ENCODE measurements at regions not wholly inside any gene's neighbourhood (a gene's known extent, or its start where the extent isn't known, plus 50 kb on each side); places are given as distances from the start of the nearest gene placed in this dataset.
A peak's percentile ranks its signal among the peaks of the same experiment; 100 is the strongest.

- Histone ChIP-seq H3K9me2 (replicated peaks; ENCODE audit: low read depth, low read length) (no peaks in the 10 kb centered on the region), H3K79me2 (ENCODE audit: insufficient read depth, low read length) (no peaks in the 10 kb centered on the region), H3K9ac (ENCODE audit: low read depth, low read length, poor library complexity, severe bottlenecking) (no peak overlapping the region), H3K9me3 (ENCODE audit: insufficient read depth, low read depth, low read length) (no peaks in the 10 kb centered on the region), H3K36me3 (ENCODE audit: insufficient read depth, low read length) (no peaks in the 10 kb centered on the region), H3K27me3 (ENCODE audit: insufficient read depth, low read length, poor library complexity, severe bottlenecking) (no peaks in the 10 kb centered on the region), H4K20me1 (ENCODE audit: insufficient read depth, low read length, poor library complexity, severe bottlenecking) (no peaks in the 10 kb centered on the region), H3K4me2 (ENCODE audit: low read depth, low read length, poor library complexity, severe bottlenecking) (no peak overlapping the region), H2AFZ (ENCODE audit: low read length) (no peak overlapping the region), H3K4me1 (ENCODE audit: insufficient read depth, low read length, poor library complexity, severe bottlenecking) (peaks cover 17% of the 10 kb centered on the region), H3K4me3 (ENCODE audit: low read length, poor library complexity, severe bottlenecking) (no peak overlapping the region), H3F3A (ENCODE audit: low read depth) (peaks cover 6% of the 10 kb centered on the region; the same call in 1 of the 2 replicates)
- TF ChIP-seq EZH2phosphoT487 (IDR thresholded peaks at IDR 0.05; ENCODE audit: borderline replicate concordance) (no peak), CTCF (conservative IDR thresholded peaks at IDR 0.05; ENCODE audit: low read length) (no peak)
Observed at GRCh38 chr10:30535677-30536076, 93.9 kb downstream of the LYZL2 start.

- H4K20me1 ChIP-seq (ENCODE audit: insufficient read depth, low read length, poor library complexity, severe bottlenecking), result no peaks in the 10 kb centered on the region
- H3K9ac ChIP-seq (ENCODE audit: low read depth, low read length, poor library complexity, severe bottlenecking), result no peak overlapping the region
- TF ChIP-seq CTCF (conservative IDR thresholded peaks at IDR 0.05; ENCODE audit: low read length), result peak; percentile 93
- no peak for TF ChIP-seq EZH2phosphoT487 (IDR thresholded peaks at IDR 0.05; ENCODE audit: borderline replicate concordance)
- H3K27me3 ChIP-seq (ENCODE audit: insufficient read depth, low read length, poor library complexity, severe bottlenecking), result no peaks in the 10 kb centered on the region
- no peak overlapping the region for H3K4me3 ChIP-seq (ENCODE audit: low read length, poor library complexity, severe bottlenecking)
- H3F3A ChIP-seq (ENCODE audit: low read depth), result peaks cover 6% of the 10 kb centered on the region; the same call in 1 of the 2 replicates
- peaks cover 25% of the 10 kb centered on the region for H3K4me1 ChIP-seq (ENCODE audit: insufficient read depth, low read length, poor library complexity, severe bottlenecking)
- H3K9me3 ChIP-seq (ENCODE audit: insufficient read depth, low read depth, low read length), result no peaks in the 10 kb centered on the region
- peak overlapping the region; percentile 70 for H2AFZ ChIP-seq (ENCODE audit: low read length)
- no peaks in the 10 kb centered on the region for H3K79me2 ChIP-seq (ENCODE audit: insufficient read depth, low read length)
- no peak overlapping the region for H3K4me2 ChIP-seq (ENCODE audit: low read depth, low read length, poor library complexity, severe bottlenecking)
- no peaks in the 10 kb centered on the region for H3K36me3 ChIP-seq (ENCODE audit: insufficient read depth, low read length)
- H3K9me2 ChIP-seq (replicated peaks; ENCODE audit: low read depth, low read length), result no peaks in the 10 kb centered on the region
Observed at GRCh38 chr10:30534465-30535144, 94.9 kb downstream of the LYZL2 start.

- Histone ChIP-seq H2AFZ (ENCODE audit: low read length) (no peak overlapping the region), H3K36me3 (ENCODE audit: insufficient read depth, low read length) (no peaks in the 10 kb centered on the region), H3K4me1 (ENCODE audit: insufficient read depth, low read length, poor library complexity, severe bottlenecking) (peaks cover 48% of the 10 kb centered on the region), H3K9ac (ENCODE audit: low read depth, low read length, poor library complexity, severe bottlenecking) (no peak overlapping the region), H3F3A (ENCODE audit: low read depth) (peaks cover 6% of the 10 kb centered on the region; the same call in 1 of the 2 replicates), H3K9me3 (ENCODE audit: insufficient read depth, low read depth, low read length) (no peaks in the 10 kb centered on the region), H3K27me3 (ENCODE audit: insufficient read depth, low read length, poor library complexity, severe bottlenecking) (no peaks in the 10 kb centered on the region), H3K4me2 (ENCODE audit: low read depth, low read length, poor library complexity, severe bottlenecking) (no peak overlapping the region), H3K9me2 (replicated peaks; ENCODE audit: low read depth, low read length) (no peaks in the 10 kb centered on the region), H4K20me1 (ENCODE audit: insufficient read depth, low read length, poor library complexity, severe bottlenecking) (no peaks in the 10 kb centered on the region), H3K4me3 (ENCODE audit: low read length, poor library complexity, severe bottlenecking) (no peak overlapping the region), H3K79me2 (ENCODE audit: insufficient read depth, low read length) (no peaks in the 10 kb centered on the region)
- TF ChIP-seq CTCF (conservative IDR thresholded peaks at IDR 0.05; ENCODE audit: low read length) (no peak), EZH2phosphoT487 (IDR thresholded peaks at IDR 0.05; ENCODE audit: borderline replicate concordance) (no peak)
Observed at GRCh38 chr10:30531751-30532530, 97.6 kb downstream of the LYZL2 start.

All from Loucy (cell line).